Thymus (tissue), 11 donors: ENCODE measurements at regions not wholly inside any gene's neighbourhood (a gene's known extent, or its start where the extent isn't known, plus 50 kb on each side); places are given as distances from the start of the nearest gene placed in this dataset.
A peak's percentile ranks its signal among the peaks of the same experiment; 100 is the strongest.
"Not testable (repeated sequence)": the region's sequence is repeated elsewhere in the genome, so short reads cannot be mapped to it uniquely, and the experiment has no call there.

ENCODE experiments used
- DNase-seq, 9 donors: peaks; one replicate each; pipeline ENCODE4 v3.0.0-alpha.2; 2013; ENCODE audit warnings: low spot score in 9 of 9, low read depth in 6 of 9, missing footprints in 1 of 9
- H3K27ac ChIP-seq, 2 donors: one replicate each; pipeline ENCODE4 v1.5.1; 2013; ENCODE audit warnings: control low read depth in 1 of 2, low read depth in 1 of 2, low read length in 1 of 2, mild to moderate bottlenecking in 1 of 2, moderate library complexity in 1 of 2
- H3K27me3 ChIP-seq, 2 donors: one replicate each; pipeline ENCODE4 v1.5.1; 2013; ENCODE audit warnings: low read length in 1 of 2; ENCODE audit not compliant: control insufficient read depth in 2 of 2, insufficient read depth in 1 of 2
- H3K36me3 ChIP-seq, 2 donors: one replicate each; pipeline ENCODE4 v1.5.1; 2013; ENCODE audit warnings: low read length in 1 of 2, mild to moderate bottlenecking in 1 of 2, moderate library complexity in 1 of 2; ENCODE audit not compliant: control insufficient read depth in 2 of 2, insufficient read depth in 2 of 2
- H3K4me1 ChIP-seq, 2 donors: one replicate each; pipeline ENCODE4 v1.5.1; 2013; ENCODE audit warnings: low read length in 2 of 2; ENCODE audit not compliant: control insufficient read depth in 2 of 2, insufficient read depth in 2 of 2
- H3K4me3 ChIP-seq, 2 donors: one replicate each; pipeline ENCODE4 v1.5.1; 2013; ENCODE audit warnings: low read length in 2 of 2, control low read depth in 1 of 2, mild to moderate bottlenecking in 1 of 2
- H3K9me3 ChIP-seq, 2 donors: one replicate each; pipeline ENCODE4 v1.5.1; 2013; ENCODE audit warnings: low read length in 1 of 2, mild to moderate bottlenecking in 1 of 2; ENCODE audit not compliant: control insufficient read depth in 2 of 2, insufficient read depth in 1 of 2
- WGBS: extraction: QIAGEN DNeasy Blood & Tissue Kit; methylation state at CpG from one replicate; pipeline ENCODE4 v1.1.7; 2013; 5-methylcytosine and 5-hydroxymethylcytosine counted together
- donor health status: healthy.

- H3K9me3 ChIP-seq: no peaks in the 10 kb centered on the region
- no peak overlapping the region for H3K27ac ChIP-seq
- no peaks in the 10 kb centered on the region for H3K27me3 ChIP-seq
- H3K36me3 ChIP-seq: no peaks in the 10 kb centered on the region
- DNase-seq: no peak
- H3K4me1 ChIP-seq: no peaks in the 10 kb centered on the region
- 89% methylated on average over 7 of the region's 7 CpGs for WGBS
- no peak overlapping the region for H3K4me3 ChIP-seq
Observed at GRCh38 chr21:29434081-29434480, 135.4 kb downstream of the BACH1 start.

- WGBS: 97% methylated on average over 2 of the region's 2 CpGs
- not testable (repeated sequence) for H3K4me1 ChIP-seq, H3K4me3 ChIP-seq, H3K36me3 ChIP-seq, H3K27ac ChIP-seq, H3K9me3 ChIP-seq, H3K27me3 ChIP-seq, DNase-seq
Observed at GRCh38 chr21:29434982-29435381, 136.3 kb downstream of the BACH1 start.

- Histone ChIP-seq H3K4me1 (no peaks in the 10 kb centered on the region), H3K9me3 (no peaks in the 10 kb centered on the region), H3K4me3 (no peak overlapping the region), H3K27me3 (no peaks in the 10 kb centered on the region), H3K36me3 (no peaks in the 10 kb centered on the region), H3K27ac (no peak overlapping the region)
- WGBS: 91% methylated on average over 5 of the region's 5 CpGs
- peak in 3 of 9 donors; percentile 2 to 29 (median 8) for DNase-seq
Observed at GRCh38 chr21:29436143-29436542, 137.4 kb downstream of the BACH1 start.

- Histone ChIP-seq H3K36me3 (no peaks in the 10 kb centered on the region), H3K27ac (no peak overlapping the region), H3K4me1 (no peaks in the 10 kb centered on the region), H3K27me3 (no peaks in the 10 kb centered on the region), H3K9me3 (no peaks in the 10 kb centered on the region), H3K4me3 (no peak overlapping the region)
- WGBS: 96% methylated on average over 2 of the region's 2 CpGs
- no peak for DNase-seq
Observed at GRCh38 chr21:29436650-29437049, 137.9 kb downstream of the BACH1 start.

- Histone ChIP-seq H3K27ac (no peak overlapping the region), H3K4me3 (no peak overlapping the region), H3K36me3 (no peaks in the 10 kb centered on the region), H3K4me1 (no peaks in the 10 kb centered on the region), H3K9me3 (no peaks in the 10 kb centered on the region), H3K27me3 (no peaks in the 10 kb centered on the region)
- WGBS: 93% methylated on average over 3 of the region's 3 CpGs
- no peak for DNase-seq
Observed at GRCh38 chr21:29441651-29442050, 142.9 kb downstream of the BACH1 start.

- no peak for DNase-seq
- Histone ChIP-seq H3K36me3 (no peaks in the 10 kb centered on the region), H3K4me1 (no peaks in the 10 kb centered on the region), H3K9me3 (no peaks in the 10 kb centered on the region), H3K27me3 (no peaks in the 10 kb centered on the region), H3K4me3 (no peak overlapping the region), H3K27ac (no peak overlapping the region)
- WGBS: 98% methylated on average over 1 of the region's 1 CpG
Observed at GRCh38 chr21:29443411-29444010, 144.8 kb downstream of the BACH1 start.

- no peaks in the 10 kb centered on the region for H3K4me1 ChIP-seq
- 78% methylated on average over 4 of the region's 4 CpGs for WGBS
- no peak overlapping the region for H3K27ac ChIP-seq
- H3K9me3 ChIP-seq: no peaks in the 10 kb centered on the region
- H3K4me3 ChIP-seq: no peak overlapping the region
- DNase-seq: no peak
- H3K27me3 ChIP-seq: no peaks in the 10 kb centered on the region
- H3K36me3 ChIP-seq: no peaks in the 10 kb centered on the region
Observed at GRCh38 chr21:29448766-29449165, 150.0 kb downstream of the BACH1 start.

- H3K27ac ChIP-seq: peak overlapping the region; percentile 20 to 78
- H3K36me3 ChIP-seq: no peaks in the 10 kb centered on the region
- peak in 7 of 9 donors; percentile 24 to 71 (median 37) for DNase-seq
- no peak overlapping the region for H3K4me3 ChIP-seq
- 89% methylated on average over 6 of the region's 6 CpGs for WGBS
- H3K27me3 ChIP-seq: no peaks in the 10 kb centered on the region
- no peaks in the 10 kb centered on the region for H3K9me3 ChIP-seq
- H3K4me1 ChIP-seq: no peaks in the 10 kb centered on the region
Observed at GRCh38 chr21:29449306-29449950, 150.7 kb downstream of the BACH1 start.

- WGBS: 96% methylated on average over 6 of the region's 6 CpGs
- DNase-seq: no peak
- Histone ChIP-seq H3K27me3 (no peaks in the 10 kb centered on the region), H3K4me3 (no peak overlapping the region), H3K4me1 (no peaks in the 10 kb centered on the region), H3K36me3 (no peaks in the 10 kb centered on the region), H3K27ac (peak overlapping the region; percentile 20 to 78), H3K9me3 (no peaks in the 10 kb centered on the region)
Observed at GRCh38 chr21:29450058-29450457, 151.3 kb downstream of the BACH1 start.
